Lung microvascular endothelial cell (primary cell): ENCODE measurements at regions not wholly inside any gene's neighbourhood (a gene's known extent, or its start where the extent isn't known, plus 50 kb on each side); places are given as distances from the start of the nearest gene placed in this dataset.
A peak's percentile ranks its signal among the peaks of the same experiment; 100 is the strongest.
"Not testable (repeated sequence)": the region's sequence is repeated elsewhere in the genome, so short reads cannot be mapped to it uniquely, and the experiment has no call there.

Experiments used
- DNase-seq, 2 donors: peaks; one replicate each; pipeline versions ENCODE4 v3.0.0 to v3.0.0-alpha.2; 2010; ENCODE audit warnings: low read depth in 2 of 2

DNA sequence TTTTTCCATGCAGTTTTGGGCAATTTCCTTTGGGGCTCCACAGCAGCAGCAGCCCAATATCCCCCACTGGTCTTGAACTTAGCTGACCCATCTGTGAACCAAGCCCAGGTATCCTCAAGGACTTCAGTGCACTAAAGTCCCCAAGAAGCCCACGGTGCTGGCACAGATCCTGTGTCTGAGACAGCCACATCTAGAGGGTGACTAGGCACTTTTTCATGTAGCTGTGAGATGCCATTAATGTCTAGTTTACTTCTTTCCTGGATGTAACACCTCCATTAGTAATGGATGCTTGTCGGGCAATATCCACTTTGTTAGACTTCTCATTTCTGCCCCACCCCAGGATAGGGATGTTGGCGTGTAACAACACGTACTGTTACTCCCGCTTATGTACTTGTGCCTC lies 117.9 kb downstream of the GPCPD1 start:
- DNase-seq: no peak

- DNase-seq: no peak
These were observed 119.4 kb downstream of the GPCPD1 start for GRCh38 chr20:5491455-5491854.

- no peak for DNase-seq
These were observed 121.2 kb downstream of the GPCPD1 start for GRCh38 chr20:5489601-5490000.

DNA sequence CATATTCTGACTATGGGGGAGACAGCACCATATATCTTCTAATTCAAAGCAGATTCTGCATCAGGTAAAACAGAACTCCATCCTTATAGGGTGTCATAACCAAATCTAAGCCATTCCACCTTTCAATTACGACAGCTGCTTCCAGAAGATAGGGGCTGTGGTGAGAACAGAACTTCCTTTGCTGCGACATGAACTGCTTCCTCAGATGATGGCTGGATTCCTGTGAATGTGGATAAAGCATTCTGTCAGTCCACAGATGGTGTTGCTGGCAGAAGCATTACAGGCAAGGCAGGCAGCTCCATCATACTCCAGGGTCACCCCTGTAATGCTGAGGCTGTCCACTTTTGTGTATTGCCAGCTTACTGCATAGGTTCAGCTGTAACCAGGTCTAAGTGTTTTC lies 122.0 kb downstream of the GPCPD1 start:
- DNase-seq: no peak

DNA sequence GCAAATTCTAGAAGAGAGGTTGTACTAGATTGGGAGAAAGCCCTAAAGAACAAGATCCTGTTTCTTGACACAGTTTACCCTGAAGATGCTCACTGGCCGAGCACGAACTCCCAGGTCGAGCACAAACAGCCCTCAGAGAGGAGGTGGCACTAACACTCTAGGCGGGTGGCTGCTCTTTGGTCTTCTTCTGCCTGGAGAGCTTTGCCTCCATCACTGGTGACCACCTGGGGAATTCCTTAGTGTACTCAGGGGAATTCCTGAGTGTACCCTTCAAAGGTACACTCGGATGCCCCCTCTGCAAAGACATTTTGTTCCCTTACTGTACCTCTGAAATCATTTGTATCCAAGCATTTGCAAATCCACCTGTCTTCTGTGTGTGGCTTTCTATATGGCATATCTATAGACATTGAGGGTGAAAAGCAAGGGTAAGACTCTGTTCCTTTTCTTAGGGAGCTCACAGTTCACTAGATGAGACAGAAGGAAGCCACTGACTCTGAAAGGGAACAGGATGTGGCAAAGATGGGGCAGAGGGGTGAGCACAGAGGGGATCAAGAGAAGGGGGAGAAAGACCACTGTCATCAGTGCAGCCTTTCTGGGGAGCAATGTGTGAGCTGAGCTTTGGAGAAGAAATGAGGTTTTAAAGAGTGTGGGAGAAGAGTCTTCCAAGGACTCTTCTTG lies 124.3 kb downstream of the GPCPD1 start:
- DNase-seq: no peak

DNA sequence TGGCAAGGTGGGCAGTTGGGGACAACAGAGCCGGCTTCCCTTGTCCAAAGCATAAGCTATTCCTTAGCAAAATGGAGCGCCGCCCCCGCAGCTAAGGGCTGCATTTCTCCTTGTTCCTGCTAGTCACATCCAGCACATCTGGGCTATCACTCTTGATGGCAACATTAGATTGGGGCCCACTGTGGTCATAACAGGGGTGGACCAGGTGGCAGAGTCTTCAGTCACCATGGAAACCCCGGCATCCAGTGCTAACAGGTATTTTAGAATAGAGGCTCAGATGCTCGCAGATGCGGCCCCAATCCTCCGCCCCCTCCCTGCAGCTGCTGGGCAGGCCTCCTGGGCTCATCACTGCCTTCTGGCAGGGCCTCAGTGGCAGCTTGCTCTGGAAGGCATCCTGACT lies 125.9 kb downstream of the GPCPD1 start:
- no peak for DNase-seq

DNA sequence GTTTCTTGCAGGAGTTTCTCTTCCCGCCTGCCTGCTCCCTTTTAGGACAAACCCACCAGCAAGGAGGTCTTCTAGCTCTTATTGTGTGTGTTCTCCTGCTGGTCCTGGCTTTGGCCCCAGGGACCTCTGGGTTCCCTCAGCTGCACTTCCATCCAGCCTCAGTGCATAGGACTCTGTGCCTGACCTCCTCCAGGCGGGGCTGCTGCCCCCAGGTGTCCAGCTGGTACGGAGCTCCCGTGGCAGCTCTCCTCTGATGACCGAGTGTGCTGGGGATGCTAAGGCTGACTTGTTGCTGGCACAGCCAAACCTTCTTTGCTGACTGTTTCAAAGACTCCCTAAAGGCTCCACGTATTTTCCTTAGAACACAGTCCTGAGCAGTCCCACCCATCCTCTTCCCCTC lies 126.5 kb downstream of the GPCPD1 start:
- no peak for DNase-seq

- DNase-seq: peak in 1 of 2 donors; percentile 21
These were observed 128.0 kb downstream of the GPCPD1 start for GRCh38 chr20:5482791-5483190.

- DNase-seq: no peak
These were observed 128.9 kb downstream of the GPCPD1 start for GRCh38 chr20:5481872-5482271.

GRCh38 chr20:5480824-5481600 lies 129.8 kb downstream of the GPCPD1 start:
- no peak for DNase-seq

DNA sequence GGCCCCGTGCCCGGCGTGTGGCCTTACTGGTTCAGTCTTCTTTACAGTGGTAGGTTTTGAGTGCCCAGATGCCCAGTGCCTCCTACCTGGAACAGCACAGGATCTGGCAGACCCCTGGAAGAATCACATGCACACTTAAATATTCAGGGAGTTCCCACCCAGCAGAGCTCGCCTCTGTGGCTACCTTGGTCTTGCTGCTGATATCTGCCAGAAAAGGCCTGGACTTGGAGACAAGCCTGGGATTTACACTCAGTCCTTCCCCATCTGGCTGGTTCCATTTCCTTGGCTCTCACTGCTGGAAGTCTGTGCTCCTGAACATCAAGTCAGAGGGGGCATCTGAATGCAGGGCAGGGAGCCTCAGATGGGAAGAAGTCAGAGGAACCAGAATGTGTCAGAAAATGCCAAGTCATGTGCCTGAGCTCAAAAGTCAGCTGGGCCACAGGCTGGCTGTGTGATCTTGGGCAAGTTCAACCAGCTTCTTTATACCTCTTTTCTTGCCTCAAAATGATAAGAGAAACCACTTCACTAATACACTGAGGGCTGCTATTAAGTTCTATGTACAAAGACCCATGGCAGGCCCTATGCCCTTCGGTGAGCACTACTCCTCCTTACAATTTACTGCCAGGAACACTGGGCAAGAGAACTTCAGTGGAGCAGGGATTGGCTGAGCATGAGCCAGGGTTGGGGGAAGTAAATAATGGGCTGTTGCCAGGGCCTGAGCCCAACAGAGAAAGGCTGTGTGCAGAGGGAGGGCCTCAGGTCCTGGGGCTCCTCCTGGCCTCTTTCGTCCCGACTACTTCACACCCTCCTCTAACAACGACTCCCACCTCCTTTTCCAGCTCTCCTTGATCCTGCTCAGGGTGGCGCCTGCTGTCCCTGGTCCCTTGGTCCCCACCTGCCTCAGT lies 135.9 kb downstream of the GPCPD1 start:
- no peak for DNase-seq

DNA sequence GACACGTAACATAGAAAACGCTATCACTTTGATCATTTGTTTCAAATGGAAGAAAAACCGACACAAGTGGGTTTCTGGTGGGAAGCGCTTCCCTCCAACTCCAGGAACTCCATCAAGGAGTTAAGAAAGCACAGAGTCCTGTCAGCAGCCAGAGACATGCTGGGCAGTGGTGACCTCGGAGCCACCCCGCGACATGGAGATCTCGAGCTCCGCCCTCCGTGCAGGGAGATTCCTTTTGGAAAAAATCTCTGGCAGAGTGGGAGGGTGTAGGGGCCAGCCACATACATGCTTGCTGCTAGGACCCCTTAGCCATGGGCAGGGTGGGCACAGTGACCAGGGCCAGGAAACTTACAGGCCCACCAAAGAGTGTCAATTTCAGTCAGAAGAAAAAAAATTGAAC lies 138.9 kb downstream of the GPCPD1 start:
- not testable (repeated sequence) for DNase-seq

DNA sequence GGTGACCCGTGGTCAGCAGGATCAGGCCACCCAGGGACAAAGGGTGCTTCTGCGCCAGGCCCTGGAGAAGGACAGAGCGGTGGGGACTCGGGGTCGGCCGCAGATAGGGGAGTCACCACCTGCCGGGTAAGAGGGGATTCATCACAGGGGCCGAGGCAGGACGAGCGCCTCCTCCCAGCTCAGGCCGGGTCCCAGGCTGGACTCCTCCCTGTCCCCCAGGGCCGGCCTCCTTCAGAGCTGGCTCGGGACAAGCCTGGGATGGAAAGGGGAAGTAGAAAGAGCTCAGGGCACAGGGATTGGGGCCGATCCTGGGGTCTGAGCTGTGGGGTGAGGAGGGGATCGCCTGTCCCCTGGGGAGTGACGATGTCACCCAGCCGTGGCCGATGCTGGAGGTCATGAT lies 139.4 kb downstream of the GPCPD1 start:
- DNase-seq: no peak

- DNase-seq: no peak
These were observed 139.9 kb downstream of the GPCPD1 start for GRCh38 chr20:5470943-5471342.

DNA sequence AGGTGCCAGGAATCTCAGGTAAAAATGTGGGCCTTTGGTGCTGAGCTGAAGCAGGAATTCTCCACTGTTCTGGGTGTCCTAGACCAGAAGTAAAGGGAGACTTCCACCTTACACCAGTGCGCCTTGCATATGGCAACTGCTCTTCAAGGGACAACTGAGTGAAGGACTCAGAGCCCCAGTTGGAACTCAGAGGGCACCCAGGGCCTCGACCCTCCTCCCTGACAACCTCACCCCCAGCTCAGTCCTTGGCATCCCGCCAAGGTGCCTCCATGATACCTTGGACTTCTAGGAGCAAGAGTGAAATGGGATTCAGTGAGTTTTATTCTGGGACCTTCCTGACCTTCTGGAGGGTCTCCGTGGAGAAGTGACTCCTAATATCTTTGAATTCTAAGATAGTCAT lies 140.3 kb downstream of the GPCPD1 start:
- no peak for DNase-seq

DNA sequence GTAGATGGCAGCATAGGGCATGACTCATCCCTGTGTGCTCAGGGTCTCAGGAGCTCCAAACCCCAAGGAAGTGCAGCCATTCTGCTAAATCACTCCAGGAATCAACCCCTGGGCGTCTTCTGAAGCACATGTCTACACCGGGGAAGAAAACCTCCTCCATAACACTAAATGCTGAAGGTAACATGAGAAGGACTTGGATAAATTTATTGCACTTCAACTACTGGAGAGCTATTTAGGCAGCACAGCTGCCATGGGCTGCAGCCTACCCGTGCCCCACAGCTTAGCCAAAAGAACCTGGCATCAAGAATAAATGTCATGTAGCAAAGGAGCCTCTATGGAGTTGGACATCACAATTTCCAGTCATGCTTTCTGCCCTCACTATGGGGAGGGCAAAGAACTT lies 141.7 kb downstream of the GPCPD1 start:
- no peak for DNase-seq

- no peak for DNase-seq
These were observed 143.7 kb downstream of the GPCPD1 start for GRCh38 chr20:5467086-5467485.

GRCh38 chr20:5465604-5465927 lies 145.2 kb downstream of the GPCPD1 start:
- DNase-seq: no peak

GRCh38 chr20:5464901-5465603 lies 145.8 kb downstream of the GPCPD1 start:
- DNase-seq: no peak

DNA sequence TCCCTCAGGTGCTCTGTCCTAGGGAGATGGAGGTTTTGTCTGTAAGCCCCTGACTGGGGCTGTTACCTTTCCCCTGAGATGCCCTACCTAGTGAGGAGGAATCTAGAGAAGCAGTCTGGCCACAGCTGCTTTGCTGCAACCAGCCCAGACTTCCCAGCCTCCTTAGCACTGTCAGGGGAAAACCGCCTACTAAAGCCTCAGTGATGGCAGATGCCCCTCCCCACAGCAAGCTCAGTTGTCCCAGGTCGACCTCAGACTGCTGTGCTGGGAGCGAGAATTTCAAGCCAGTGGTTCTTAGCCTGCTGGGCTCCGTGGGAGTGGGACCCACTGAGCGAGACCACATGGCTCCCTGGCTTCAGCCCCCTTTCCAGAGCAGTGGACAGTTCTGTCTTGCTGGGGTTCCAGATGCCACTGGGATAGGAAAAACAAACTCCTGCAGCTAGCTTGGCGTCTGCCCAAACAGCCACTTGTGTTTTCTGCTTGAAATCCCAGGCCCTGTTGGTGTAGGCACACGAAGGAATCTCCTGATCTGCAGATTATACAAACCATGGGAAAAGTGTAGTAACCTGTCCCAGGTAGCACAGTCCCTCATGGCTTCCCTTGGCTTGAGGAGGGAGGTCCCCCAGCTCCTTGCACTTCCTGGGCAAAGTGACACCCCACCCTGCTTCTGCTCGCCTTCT lies 146.4 kb upstream of the PROKR2 start:
- no peak for DNase-seq

DNA sequence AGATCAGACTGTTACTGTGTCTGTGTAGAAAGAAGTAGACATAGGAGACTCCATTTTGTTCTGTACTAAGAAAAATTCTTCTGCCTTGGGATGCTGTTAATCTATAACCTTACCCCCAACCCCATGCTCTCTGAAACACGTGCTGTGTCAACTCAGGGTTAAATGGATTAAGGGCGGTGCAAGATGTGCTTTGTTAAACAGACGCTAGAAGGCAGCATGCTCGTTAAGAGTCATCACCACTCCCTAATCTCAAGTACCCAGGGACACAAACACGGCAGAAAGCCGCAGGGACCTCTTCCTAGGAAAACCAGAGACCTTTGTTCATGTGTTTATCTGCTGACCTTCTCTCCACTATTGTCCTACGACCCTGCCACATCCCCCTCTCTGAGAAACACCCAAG lies 137.0 kb upstream of the PROKR2 start:
- DNase-seq: not testable (repeated sequence)
